Endothelial cell of umbilical vein (primary cell): ENCODE measurements at regions not wholly inside any gene's neighbourhood (a gene's known extent, or its start where the extent isn't known, plus 50 kb on each side); places are given as distances from the start of the nearest gene placed in this dataset.

Experiments
- BruUV-seq: library from RNA; stranded (reverse); fragments of 400-500 nt; replicated peaks from 2 replicates; lab custom pipeline; 2021; lab: Mats Ljungman, UMichigan
- CTCF ChIA-PET: fragments of 300-600, 350-600 bp; sonication (Branson Sonifier 250); formaldehyde crosslinking; loops from one replicate; lab custom pipeline; 2021; ENCODE audit warnings: antibody characterized with exemption, inconsistent platforms; lab: Charles Lee
- POLR2A ChIA-PET: fragments of 300-600, 350-600 bp; sonication (Branson Sonifier 250); formaldehyde crosslinking; loops from one replicate; lab custom pipeline; 2021; ENCODE audit warnings: antibody characterized with exemption, inconsistent platforms; lab: Charles Lee
- DNase-seq: peaks from one replicate; pipeline ENCODE4 v3.0.0-alpha.2; 2011; ENCODE audit warnings: low read depth, low spot score
- FAIRE-seq: peaks from 2 replicates; lab custom pipeline; 2011; peaks lifted over from hg19 to GRCh38; lab: Jason Lieb, UNC
- H2AFZ ChIP-seq: 2 replicates; pipeline ENCODE4 v1.6.0; 2012; ENCODE audit warnings: low read depth, low read length, control low read depth, inconsistent platforms
- H3K27ac ChIP-seq: 2 replicates; pipeline ENCODE4 v1.5.1; 2011; ENCODE audit warnings: low read depth, mild to moderate bottlenecking, control low read depth, low read length, moderate library complexity; ENCODE audit not compliant: insufficient read depth
- H3K27me3 ChIP-seq, 2 experiments: 2 replicates each; pipeline versions ENCODE4 v1.6.0 to v1.6.1; 2011; ENCODE audit warnings: low read length in 2 of 2, mixed read lengths in 1 of 2; ENCODE audit not compliant: control insufficient read depth in 2 of 2, insufficient read depth in 2 of 2
- H3K36me3 ChIP-seq, 2 experiments: 2 replicates in 1 of 2; 3 replicates in 1 of 2; pipeline ENCODE4 v1.5.1; 2011; ENCODE audit warnings: low read length in 2 of 2, mild to moderate bottlenecking in 1 of 2, moderate library complexity in 1 of 2; ENCODE audit not compliant: control insufficient read depth in 2 of 2, insufficient read depth in 2 of 2; ENCODE audit errors: extremely low read depth in 1 of 2
- H3K4me1 ChIP-seq: 3 replicates; pipeline ENCODE4 v1.5.1; 2011; ENCODE audit warnings: mild to moderate bottlenecking, low read length; ENCODE audit not compliant: control insufficient read depth, insufficient read depth; ENCODE audit errors: extremely low read depth
- H3K4me2 ChIP-seq: 2 replicates; pipeline ENCODE4 v1.6.1; 2011; ENCODE audit warnings: low read length, control low read depth, mixed read lengths; ENCODE audit not compliant: insufficient read depth
- H3K4me3 ChIP-seq, 3 experiments: fragments of 200-600 bp in 1 of 3; sonication (generic), shearing (Covaris generic) in 1 of 3; replicated peaks in 1 of 3; 2 replicates each; pipeline ENCODE4 v1.5.1; 2011 to 2016; ENCODE audit warnings: control low read depth in 3 of 3, low read length in 3 of 3, mild to moderate bottlenecking in 2 of 3, inconsistent platforms in 1 of 3, low read depth in 1 of 3, moderate library complexity in 1 of 3; ENCODE audit not compliant: insufficient read depth in 1 of 3
- H3K79me2 ChIP-seq: 2 replicates; pipeline ENCODE4 v1.6.0; 2012; ENCODE audit warnings: low read length, inconsistent platforms; ENCODE audit not compliant: control insufficient read depth, insufficient read depth
- H3K9ac ChIP-seq: replicated peaks from 2 replicates; pipeline ENCODE3; 2011; ENCODE audit warnings: low read length, control low read depth; ENCODE audit not compliant: insufficient read depth; ENCODE audit errors: extremely low read depth
- H3K9me1 ChIP-seq: replicated peaks from 3 replicates; pipeline ENCODE4 v1.6.0; 2011; ENCODE audit warnings: mild to moderate bottlenecking, low read length; ENCODE audit not compliant: control insufficient read depth, insufficient read depth; ENCODE audit errors: extremely low read depth
- H3K9me3 ChIP-seq: replicated peaks from 2 replicates; pipeline ENCODE4 v1.5.1; 2012; ENCODE audit warnings: low read length, inconsistent platforms; ENCODE audit not compliant: control insufficient read depth, insufficient read depth
- H4K20me1 ChIP-seq: replicated peaks from 2 replicates; pipeline ENCODE3; 2011; ENCODE audit warnings: mild to moderate bottlenecking, low read length; ENCODE audit not compliant: control insufficient read depth, insufficient read depth; ENCODE audit errors: extremely low read depth
- EZH2 ChIP-seq: IDR thresholded peaks from 2 replicates; pipeline ENCODE4 v1.6.1; 2012; ENCODE audit warnings: borderline replicate concordance, low read depth, mild to moderate bottlenecking, moderate library complexity, low read length, inconsistent platforms; ENCODE audit not compliant: severe bottlenecking
- FOS ChIP-seq: IDR thresholded peaks from 2 replicates; pipeline ENCODE4 v1.6.1; 2011; ENCODE audit warnings: mild to moderate bottlenecking, low read length, moderate library complexity, borderline replicate concordance; ENCODE audit not compliant: insufficient read depth
- GATA2 ChIP-seq: IDR thresholded peaks from 2 replicates; pipeline ENCODE4 v1.7.0; 2011; ENCODE audit warnings: low read depth, mild to moderate bottlenecking, moderate library complexity, mixed read lengths, low read length; ENCODE audit not compliant: insufficient read length, insufficient read depth
- JUN ChIP-seq: IDR thresholded peaks from 2 replicates; pipeline ENCODE4 v1.6.1; 2011; ENCODE audit warnings: borderline replicate concordance, low read depth; ENCODE audit not compliant: insufficient read length, insufficient read depth
- MYC ChIP-seq: IDR thresholded peaks from one replicate; pipeline ENCODE4 v1.6.1; 2011; ENCODE audit warnings: mild to moderate bottlenecking, low read depth, low read length
- POLR2A ChIP-seq: IDR thresholded peaks from 2 replicates; pipeline ENCODE4 v1.6.1; 2012; ENCODE audit warnings: low read depth, mild to moderate bottlenecking, control low read depth, low read length
- POLR2AphosphoS5 ChIP-seq: IDR thresholded peaks from 2 replicates; pipeline ENCODE4 v1.6.1; 2012; ENCODE audit warnings: low read depth, mild to moderate bottlenecking, control low read depth, low read length, moderate library complexity; ENCODE audit not compliant: insufficient read depth
- dilution Hi-C: fragments of 300-500 bp; cut with MboI; formaldehyde crosslinking; loops from one replicate; pipeline ENCODE4 v1.15.0; 2019; ENCODE audit warnings: low sequenced_read_pairs; ENCODE audit not compliant: extremely low pct_ligation_motif_present
- intact Hi-C: fragments of 100-400 bp; cut with micrococcal nuclease; formaldehyde crosslinking; loops from one replicate; pipeline ENCODE4 v1.10.0; 2022
- TF ChIP-seq, protein P1 (sequence below): IDR thresholded peaks from 2 replicates; pipeline ENCODE4 v1.6.1; 2011; ENCODE audit not compliant: insufficient read depth, insufficient read length
- TF ChIP-seq, protein P2 (sequence below), 2 donors: IDR thresholded peaks; 1 replicate in 1 of 2; 2 replicates in 1 of 2; pipeline ENCODE4 v1.5.1; 2011; ENCODE audit warnings: low read length in 2 of 2, mild to moderate bottlenecking in 2 of 2, moderate library complexity in 2 of 2, control low read depth in 1 of 2, inconsistent platforms in 1 of 2, low read depth in 1 of 2; ENCODE audit not compliant: insufficient read depth in 1 of 2; ENCODE audit errors: extremely low read depth in 1 of 2

DNA sequence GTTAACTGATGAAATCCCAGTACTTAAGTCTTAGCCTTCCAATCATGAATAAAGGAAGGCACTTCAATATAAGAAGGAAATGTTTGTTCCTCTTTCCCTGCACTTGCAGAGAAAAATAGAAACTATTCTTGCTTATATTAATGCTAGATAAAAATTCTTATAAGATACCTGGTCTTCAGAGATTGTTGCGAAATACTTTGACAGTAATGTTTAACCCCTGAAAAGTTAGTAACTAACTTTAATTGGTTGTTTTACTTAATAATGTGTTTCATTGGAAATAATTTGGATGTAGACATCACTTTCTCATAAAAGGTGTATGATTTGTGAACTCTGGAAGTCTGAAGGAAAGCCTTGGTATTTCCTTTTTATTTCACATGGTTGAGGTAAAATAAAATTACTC is 294.2 kb upstream of the SYNCRIP start:
- Histone ChIP-seq H3K4me3 (no peak overlapping the region), H3K27ac (no peak overlapping the region), H2AFZ (no peak overlapping the region), H4K20me1 (no peaks in the 10 kb centered on the region), H3K27me3 (no peaks in the 10 kb centered on the region), H3K9me1 (no peaks in the 10 kb centered on the region), H3K9me3 (no peaks in the 10 kb centered on the region), H3K36me3 (no peaks in the 10 kb centered on the region), H3K4me1 (no peaks in the 10 kb centered on the region), H3K9ac (no peak overlapping the region), H3K79me2 (no peaks in the 10 kb centered on the region), H3K4me2 (no peak overlapping the region)
- TF ChIP-seq, protein P1, sequence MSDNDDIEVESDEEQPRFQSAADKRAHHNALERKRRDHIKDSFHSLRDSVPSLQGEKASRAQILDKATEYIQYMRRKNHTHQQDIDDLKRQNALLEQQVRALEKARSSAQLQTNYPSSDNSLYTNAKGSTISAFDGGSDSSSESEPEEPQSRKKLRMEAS = no peak
- TF ChIP-seq POLR2A = no peak
- no peak for TF ChIP-seq POLR2AphosphoS5
- no peak for TF ChIP-seq JUN
- no peak for TF ChIP-seq GATA2
- TF ChIP-seq, protein P2, sequence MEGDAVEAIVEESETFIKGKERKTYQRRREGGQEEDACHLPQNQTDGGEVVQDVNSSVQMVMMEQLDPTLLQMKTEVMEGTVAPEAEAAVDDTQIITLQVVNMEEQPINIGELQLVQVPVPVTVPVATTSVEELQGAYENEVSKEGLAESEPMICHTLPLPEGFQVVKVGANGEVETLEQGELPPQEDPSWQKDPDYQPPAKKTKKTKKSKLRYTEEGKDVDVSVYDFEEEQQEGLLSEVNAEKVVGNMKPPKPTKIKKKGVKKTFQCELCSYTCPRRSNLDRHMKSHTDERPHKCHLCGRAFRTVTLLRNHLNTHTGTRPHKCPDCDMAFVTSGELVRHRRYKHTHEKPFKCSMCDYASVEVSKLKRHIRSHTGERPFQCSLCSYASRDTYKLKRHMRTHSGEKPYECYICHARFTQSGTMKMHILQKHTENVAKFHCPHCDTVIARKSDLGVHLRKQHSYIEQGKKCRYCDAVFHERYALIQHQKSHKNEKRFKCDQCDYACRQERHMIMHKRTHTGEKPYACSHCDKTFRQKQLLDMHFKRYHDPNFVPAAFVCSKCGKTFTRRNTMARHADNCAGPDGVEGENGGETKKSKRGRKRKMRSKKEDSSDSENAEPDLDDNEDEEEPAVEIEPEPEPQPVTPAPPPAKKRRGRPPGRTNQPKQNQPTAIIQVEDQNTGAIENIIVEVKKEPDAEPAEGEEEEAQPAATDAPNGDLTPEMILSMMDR (IDR thresholded peaks at IDR 0.05; ENCODE audit: extremely low read depth in 1 of 2, insufficient read depth in 1 of 2, low read depth in 1 of 2, low read length in 2 of 2) = no peak
- TF ChIP-seq FOS = no peak
- no peak for TF ChIP-seq MYC
- no peak for TF ChIP-seq EZH2
- no peak for FAIRE-seq
- no peak for DNase-seq
- no TSS peak for BruUV-seq
- ChIA-PET POLR2A (no interaction called here), CTCF (no interaction called here)
- dilution Hi-C loops (no loop called here), intact Hi-C loops (no loop called here)
